Transverse colon (tissue), 4 donors: ENCODE measurements at regions not wholly inside any gene's neighbourhood (a gene's known extent, or its start where the extent isn't known, plus 50 kb on each side); places are given as distances from the start of the nearest gene placed in this dataset.

Experiments used
- DNase-seq: peaks from one replicate; pipeline ENCODE4 v3.0.0-alpha.2; 2019
- H3K27ac ChIP-seq, 4 donors: fragments of 200-600 bp; sonication (generic); 2 replicates each; pipeline ENCODE4 v1.5.1; 2016 to 2018; ENCODE audit warnings: inconsistent platforms in 4 of 4
- H3K27me3 ChIP-seq: fragments of 200-600 bp; sonication (generic); 2 replicates; pipeline ENCODE4 v1.5.1; 2017; ENCODE audit warnings: inconsistent platforms
- H3K36me3 ChIP-seq, 4 donors: fragments of 200-600 bp; sonication (generic); 2 replicates each; pipeline ENCODE4 v1.5.1; 2017 to 2019; ENCODE audit warnings: inconsistent platforms in 4 of 4
- H3K4me1 ChIP-seq, 4 donors: fragments of 200-600 bp; sonication (generic); 2 replicates each; pipeline ENCODE4 v1.5.1; 2017 to 2020; ENCODE audit warnings: inconsistent platforms in 4 of 4
- H3K4me3 ChIP-seq, 4 donors: fragments of 200-600 bp; sonication (generic); 1 replicate in 1 of 4; 2 replicates in 3 of 4; pipeline versions ENCODE4 v1.5.1 to v1.6.1; 2017 to 2019; ENCODE audit warnings: inconsistent platforms in 4 of 4
- H3K9me3 ChIP-seq, 2 donors: fragments of 200-600 bp; sonication (generic); 2 replicates each; pipeline ENCODE4 v1.5.1; 2017 to 2019; ENCODE audit warnings: inconsistent platforms in 2 of 2
- CTCF ChIP-seq, 5 experiments: fragments of 200-600 bp in 3 of 5; fragments of 450-650 bp in 2 of 5; sonication (generic) in 3 of 5; IDR thresholded peaks; 1 replicate in 2 of 5; 2 replicates in 3 of 5; pipeline ENCODE4 v1.5.1; 2016 to 2017; ENCODE audit warnings: antibody characterized with exemption in 5 of 5, inconsistent platforms in 3 of 5, mild to moderate bottlenecking in 2 of 5, moderate library complexity in 1 of 5
- EP300 ChIP-seq: sonication (generic); formaldehyde crosslinking; IDR thresholded peaks from one replicate; pipeline ENCODE4 v1.6.1; 2017; ENCODE audit warnings: antibody characterized with exemption, low read depth
- POLR2A ChIP-seq: fragments of 450-650 bp; IDR thresholded peaks from one replicate; pipeline ENCODE4 v1.6.1; 2016; ENCODE audit warnings: antibody characterized with exemption, mild to moderate bottlenecking, moderate library complexity
- POLR2AphosphoS5 ChIP-seq, 3 donors: sonication (generic); formaldehyde crosslinking; IDR thresholded peaks; one replicate each; pipeline ENCODE4 v1.6.1; 2016; ENCODE audit warnings: antibody characterized with exemption in 3 of 3
- WGBS, 2 donors: methylation state at CpG; one replicate each; pipeline ENCODE4 v1.1.5; 2018; ENCODE audit warnings: low coverage in 1 of 2; 5-methylcytosine and 5-hydroxymethylcytosine counted together
- in situ Hi-C, 4 donors: fragments of 200-750 bp; cut with MboI; loops; one replicate each; pipeline versions ENCODE4 v1.15.0 to v1.15.1; 2017; ENCODE audit warnings: low sequenced_read_pairs in 3 of 4, low pct_ligation_motif_present in 1 of 4, low pct_unique_long_range_greater_than_20kb in 1 of 4
- intact Hi-C: fragments of 100-400 bp; cut with DNase I; formaldehyde crosslinking; loops from one replicate; pipeline ENCODE4 v1.15.1; 2023; ENCODE audit warnings: low total_unique reads

GRCh38 chr5:159645179-159645846 is 271.0 kb upstream of the ADRA1B start:
- Histone ChIP-seq H3K4me3 (no peak overlapping the region), H3K27ac (no peak overlapping the region), H3K27me3 (no peaks in the 10 kb centered on the region), H3K9me3 (no peaks in the 10 kb centered on the region), H3K36me3 (no peaks in the 10 kb centered on the region), H3K4me1 (no peaks in the 10 kb centered on the region)
- in situ Hi-C loops (no loop called here), intact Hi-C loops (no loop called here)
- DNase-seq: no peak
- 49 to 64% methylated on average over 5 to 7 of the region's 7 CpGs for WGBS, 2 donors
- TF ChIP-seq CTCF (IDR thresholded peaks at IDR 0.05) (no peak), EP300 (no peak), POLR2AphosphoS5 (IDR thresholded peaks at IDR 0.05) (no peak), POLR2A (no peak)

GRCh38 chr5:159650803-159651202 is 265.5 kb upstream of the ADRA1B start:
- WGBS, 2 donors: 52 to 67% methylated on average over 2 of the region's 2 CpGs
- in situ Hi-C loops: no loop called here
- H3K9me3 ChIP-seq: no peaks in the 10 kb centered on the region
- H3K27ac ChIP-seq: no peak overlapping the region
- no peaks in the 10 kb centered on the region for H3K27me3 ChIP-seq
- no peaks in the 10 kb centered on the region for H3K36me3 ChIP-seq
- TF ChIP-seq CTCF (IDR thresholded peaks at IDR 0.05) (no peak), POLR2A (no peak), EP300 (no peak), POLR2AphosphoS5 (IDR thresholded peaks at IDR 0.05) (no peak)
- DNase-seq: no peak
- H3K4me1 ChIP-seq: no peaks in the 10 kb centered on the region
- intact Hi-C loops: no loop called here
- no peak overlapping the region for H3K4me3 ChIP-seq

- DNase-seq: no peak
- no peak for TF ChIP-seq POLR2A
- H3K4me1 ChIP-seq: no peaks in the 10 kb centered on the region
- no peaks in the 10 kb centered on the region for H3K27me3 ChIP-seq
- H3K27ac ChIP-seq: no peak overlapping the region
- in situ Hi-C loops (no loop called here), intact Hi-C loops (no loop called here)
- H3K36me3 ChIP-seq: no peaks in the 10 kb centered on the region
- no peak overlapping the region for H3K4me3 ChIP-seq
- H3K9me3 ChIP-seq: no peaks in the 10 kb centered on the region
- WGBS, 2 donors: 57 to 64% methylated on average over 3 of the region's 3 CpGs
These were observed 260.4 kb upstream of the ADRA1B start for GRCh38 chr5:159655757-159656409.

- Histone ChIP-seq H3K36me3 (no peaks in the 10 kb centered on the region), H3K4me1 (no peaks in the 10 kb centered on the region), H3K27ac (no peak overlapping the region), H3K9me3 (no peaks in the 10 kb centered on the region), H3K27me3 (no peaks in the 10 kb centered on the region), H3K4me3 (no peak overlapping the region)
- intact Hi-C loops: no loop called here
- 55 to 61% methylated on average over 3 to 4 of the region's 4 CpGs for WGBS, 2 donors
- TF ChIP-seq CTCF (IDR thresholded peaks at IDR 0.05) (no peak), POLR2A (no peak), POLR2AphosphoS5 (IDR thresholded peaks at IDR 0.05) (no peak), EP300 (no peak)
- DNase-seq: no peak
- in situ Hi-C loops: no loop called here
These were observed 259.0 kb upstream of the ADRA1B start for GRCh38 chr5:159657298-159657697.
